ENCODE measurements at regions not wholly inside any gene's neighbourhood (a gene's known extent, or its start where the extent isn't known, plus 50 kb on each side); places are given as distances from the start of the nearest gene placed in this dataset.

DNA sequence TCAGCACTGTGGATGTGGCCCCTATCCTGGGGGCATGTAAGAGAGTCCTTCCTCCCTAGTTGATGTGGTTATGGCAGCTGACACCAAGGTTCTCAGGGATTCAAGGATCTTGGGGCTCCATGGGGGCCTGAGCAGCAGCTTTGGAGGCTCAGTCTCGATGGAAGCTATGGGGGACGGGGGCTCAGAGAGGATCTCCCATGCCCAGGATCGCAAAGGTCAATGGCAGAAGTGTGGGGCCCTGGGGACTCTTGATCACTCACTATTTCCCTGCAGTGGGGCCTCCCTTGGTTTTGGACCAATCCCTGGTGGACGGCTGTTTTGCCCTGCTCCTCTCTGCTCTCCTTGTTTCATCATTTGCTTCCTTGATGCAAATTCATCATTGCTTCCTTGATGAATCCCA is 885.9 kb downstream of the CDH8 start:
- Histone ChIP-seq H3K36me3 (ENCODE audit: control insufficient read depth in 2 of 2, insufficient read depth in 2 of 2, low read length in 1 of 2) (no peaks in the 10 kb centered on the region), H3K4me3 (no peak overlapping the region), H3K79me2 (ENCODE audit: control insufficient read depth, insufficient read depth, low read length) (no peaks in the 10 kb centered on the region), H2AFZ (ENCODE audit: control insufficient read depth, low read depth, low read length) (no peak overlapping the region), H3K27me3 (replicated peaks in 1 of 2; ENCODE audit: control insufficient read depth in 2 of 2, insufficient read depth in 2 of 2, low read length in 1 of 2) (no peaks in the 10 kb centered on the region), H3K4me2 (ENCODE audit: control insufficient read depth, insufficient read depth) (no peak overlapping the region), H3K27ac (ENCODE audit: control insufficient read depth, insufficient read depth) (no peak overlapping the region), H3K9ac (ENCODE audit: control insufficient read depth, insufficient read depth, low read length) (no peak overlapping the region), H3K4me1 (ENCODE audit: control insufficient read depth, insufficient read depth, low read length) (no peaks in the 10 kb centered on the region), H3K9me3 (replicated peaks; ENCODE audit: control insufficient read depth, insufficient read depth, low read length) (no peaks in the 10 kb centered on the region), H4K20me1 (ENCODE audit: control insufficient read depth, insufficient read depth) (no peaks in the 10 kb centered on the region)
- no peak for FAIRE-seq
- ChIA-PET SMC1A (ENCODE audit: uncharacterized antibody, unreplicated experiment) (no interaction called here), RAD21 (ENCODE audit: unreplicated experiment) (no interaction called here), POLR2A (no interaction called here), CTCF (no interaction called here)
- ATAC-seq = no peak
- in situ Hi-C loops (cut with MboI) (no loop called here), intact Hi-C loops (cut with micrococcal nuclease; ENCODE audit: unreplicated experiment) (no loop called here)
- BruUV-seq (replicated peaks) = no TSS peak
- WGBS (ENCODE audit: insufficient coverage, insufficient replicate concordance, low lambda C conversion rate, missing lambda C conversion rate) = 16% methylated on average over 4 of the region's 4 CpGs
- DNase-seq (ENCODE audit: low read depth, low spot score) = no peak
- no peak for TF ChIP-seq MTA3 (IDR thresholded peaks at IDR 0.05; ENCODE audit: borderline replicate concordance, low read length)
- no peak for TF ChIP-seq SMAD1 (IDR thresholded peaks at IDR 0.05; ENCODE audit: low read depth, partially characterized antibody)
- TF ChIP-seq USF1 (IDR thresholded peaks at IDR 0.05; ENCODE audit: borderline replicate concordance, extremely low read length, insufficient read depth, low read depth, low read length) = no peak
- no peak for TF ChIP-seq BMI1 (IDR thresholded peaks at IDR 0.05; ENCODE audit: borderline replicate concordance)
- no peak for TF ChIP-seq EP300 (IDR thresholded peaks at IDR 0.05; ENCODE audit: borderline replicate concordance in 1 of 2, control insufficient read depth in 1 of 2, low read depth in 2 of 2, low read length in 2 of 2)
- TF ChIP-seq, protein P1, sequence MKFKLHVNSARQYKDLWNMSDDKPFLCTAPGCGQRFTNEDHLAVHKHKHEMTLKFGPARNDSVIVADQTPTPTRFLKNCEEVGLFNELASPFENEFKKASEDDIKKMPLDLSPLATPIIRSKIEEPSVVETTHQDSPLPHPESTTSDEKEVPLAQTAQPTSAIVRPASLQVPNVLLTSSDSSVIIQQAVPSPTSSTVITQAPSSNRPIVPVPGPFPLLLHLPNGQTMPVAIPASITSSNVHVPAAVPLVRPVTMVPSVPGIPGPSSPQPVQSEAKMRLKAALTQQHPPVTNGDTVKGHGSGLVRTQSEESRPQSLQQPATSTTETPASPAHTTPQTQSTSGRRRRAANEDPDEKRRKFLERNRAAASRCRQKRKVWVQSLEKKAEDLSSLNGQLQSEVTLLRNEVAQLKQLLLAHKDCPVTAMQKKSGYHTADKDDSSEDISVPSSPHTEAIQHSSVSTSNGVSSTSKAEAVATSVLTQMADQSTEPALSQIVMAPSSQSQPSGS (IDR thresholded peaks at IDR 0.05; ENCODE audit: low read length) = no peak
- no peak for TF ChIP-seq JUND (IDR thresholded peaks at IDR 0.05; ENCODE audit: low read depth, low read length)
- TF ChIP-seq NFIC (IDR thresholded peaks at IDR 0.05; ENCODE audit: low read depth, low read length) = no peak
- no peak for TF ChIP-seq ZNF217 (IDR thresholded peaks at IDR 0.05)
- TF ChIP-seq, protein P2, sequence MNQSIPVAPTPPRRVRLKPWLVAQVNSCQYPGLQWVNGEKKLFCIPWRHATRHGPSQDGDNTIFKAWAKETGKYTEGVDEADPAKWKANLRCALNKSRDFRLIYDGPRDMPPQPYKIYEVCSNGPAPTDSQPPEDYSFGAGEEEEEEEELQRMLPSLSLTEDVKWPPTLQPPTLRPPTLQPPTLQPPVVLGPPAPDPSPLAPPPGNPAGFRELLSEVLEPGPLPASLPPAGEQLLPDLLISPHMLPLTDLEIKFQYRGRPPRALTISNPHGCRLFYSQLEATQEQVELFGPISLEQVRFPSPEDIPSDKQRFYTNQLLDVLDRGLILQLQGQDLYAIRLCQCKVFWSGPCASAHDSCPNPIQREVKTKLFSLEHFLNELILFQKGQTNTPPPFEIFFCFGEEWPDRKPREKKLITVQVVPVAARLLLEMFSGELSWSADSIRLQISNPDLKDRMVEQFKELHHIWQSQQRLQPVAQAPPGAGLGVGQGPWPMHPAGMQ (IDR thresholded peaks at IDR 0.05; ENCODE audit: borderline replicate concordance) = no peak
- TF ChIP-seq YY1 (IDR thresholded peaks at IDR 0.05; ENCODE audit: low read depth, low read length) = no peak
- TF ChIP-seq KDM1A (IDR thresholded peaks at IDR 0.05; ENCODE audit: borderline replicate concordance) = no peak
- no peak for TF ChIP-seq RB1 (IDR thresholded peaks at IDR 0.05; ENCODE audit: borderline replicate concordance)
- TF ChIP-seq MTA2 (IDR thresholded peaks at IDR 0.05; ENCODE audit: low read depth) = no peak
- no peak for TF ChIP-seq ELK1 (IDR thresholded peaks at IDR 0.05; ENCODE audit: low read depth, low read length)
- TF ChIP-seq, protein P3, sequence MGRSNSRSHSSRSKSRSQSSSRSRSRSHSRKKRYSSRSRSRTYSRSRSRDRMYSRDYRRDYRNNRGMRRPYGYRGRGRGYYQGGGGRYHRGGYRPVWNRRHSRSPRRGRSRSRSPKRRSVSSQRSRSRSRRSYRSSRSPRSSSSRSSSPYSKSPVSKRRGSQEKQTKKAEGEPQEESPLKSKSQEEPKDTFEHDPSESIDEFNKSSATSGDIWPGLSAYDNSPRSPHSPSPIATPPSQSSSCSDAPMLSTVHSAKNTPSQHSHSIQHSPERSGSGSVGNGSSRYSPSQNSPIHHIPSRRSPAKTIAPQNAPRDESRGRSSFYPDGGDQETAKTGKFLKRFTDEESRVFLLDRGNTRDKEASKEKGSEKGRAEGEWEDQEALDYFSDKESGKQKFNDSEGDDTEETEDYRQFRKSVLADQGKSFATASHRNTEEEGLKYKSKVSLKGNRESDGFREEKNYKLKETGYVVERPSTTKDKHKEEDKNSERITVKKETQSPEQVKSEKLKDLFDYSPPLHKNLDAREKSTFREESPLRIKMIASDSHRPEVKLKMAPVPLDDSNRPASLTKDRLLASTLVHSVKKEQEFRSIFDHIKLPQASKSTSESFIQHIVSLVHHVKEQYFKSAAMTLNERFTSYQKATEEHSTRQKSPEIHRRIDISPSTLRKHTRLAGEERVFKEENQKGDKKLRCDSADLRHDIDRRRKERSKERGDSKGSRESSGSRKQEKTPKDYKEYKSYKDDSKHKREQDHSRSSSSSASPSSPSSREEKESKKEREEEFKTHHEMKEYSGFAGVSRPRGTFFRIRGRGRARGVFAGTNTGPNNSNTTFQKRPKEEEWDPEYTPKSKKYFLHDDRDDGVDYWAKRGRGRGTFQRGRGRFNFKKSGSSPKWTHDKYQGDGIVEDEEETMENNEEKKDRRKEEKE (IDR thresholded peaks at IDR 0.05) = no peak
- no peak for TF ChIP-seq ZNF622 (IDR thresholded peaks at IDR 0.05)
- no peak for TF ChIP-seq ATF7 (IDR thresholded peaks at IDR 0.05; ENCODE audit: low read depth)
- no peak for TF ChIP-seq CREM (IDR thresholded peaks at IDR 0.05; ENCODE audit: low read depth)
- TF ChIP-seq SMARCA5 (IDR thresholded peaks at IDR 0.05) = no peak
